Activated CD4-positive, alpha-beta T cell treated with anti-CD3 and anti-CD28 coated beads, Interleukin-2, amount 50 U/mL, for 24 hours (primary cell): ENCODE measurements at regions not wholly inside any gene's neighbourhood (a gene's known extent, or its start where the extent isn't known, plus 50 kb on each side); places are given as distances from the start of the nearest gene placed in this dataset.
"Not testable (repeated sequence)": the region's sequence is repeated elsewhere in the genome, so short reads cannot be mapped to it uniquely, and the experiment has no call there.

Source experiments
- DNase-seq, 2 donors: peaks; one replicate each; pipeline ENCODE4 v3.0.0-alpha.2; 2020; ENCODE audit warnings: low read depth in 1 of 2, low spot score in 1 of 2

DNA sequence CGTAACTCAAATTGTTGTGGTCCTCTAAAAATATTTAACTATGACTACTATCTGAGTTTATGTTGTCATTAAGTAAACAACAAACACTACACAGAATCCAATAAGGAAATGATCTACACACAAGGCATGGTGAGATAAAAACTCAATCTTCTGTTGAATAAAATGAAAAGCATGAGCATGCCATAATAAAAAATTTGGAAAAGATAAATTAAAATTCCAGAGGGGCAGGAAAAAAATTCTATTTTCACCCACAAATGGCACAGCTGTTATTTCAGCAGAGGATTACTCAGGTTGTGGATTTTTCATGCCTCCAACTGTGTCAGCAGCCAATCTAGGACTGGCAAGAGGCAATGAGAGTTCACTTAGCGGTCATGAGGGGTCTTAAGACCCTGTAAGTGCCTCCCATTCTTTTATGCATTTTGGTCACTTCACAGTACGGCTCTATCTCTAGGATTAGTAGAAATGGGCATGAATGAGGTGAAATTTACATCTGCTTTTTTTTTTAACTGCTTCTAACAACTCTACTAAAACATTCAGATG, 639.8 kb upstream of the DIPK2B start:
- no peak for DNase-seq

DNA sequence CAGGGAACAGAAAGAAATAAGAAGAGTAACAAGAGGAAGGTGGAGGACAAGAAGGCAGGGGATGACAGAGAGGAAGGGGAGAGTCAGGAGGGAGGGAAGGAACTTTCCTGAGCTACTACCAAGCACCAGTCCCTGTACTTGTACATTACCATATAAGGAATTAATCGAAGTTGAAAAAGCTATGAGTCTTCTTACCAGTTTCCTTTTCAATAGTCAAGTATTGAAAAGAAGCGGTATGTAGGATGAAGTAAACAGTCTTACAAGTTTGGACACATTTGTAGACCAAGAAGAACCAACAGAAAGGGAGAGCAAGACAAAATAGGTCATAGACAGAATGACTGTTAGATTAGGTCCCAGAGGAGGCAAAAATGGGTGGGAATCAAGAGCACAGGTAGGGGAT, 629.7 kb upstream of the DIPK2B start:
- DNase-seq: no peak

DNA sequence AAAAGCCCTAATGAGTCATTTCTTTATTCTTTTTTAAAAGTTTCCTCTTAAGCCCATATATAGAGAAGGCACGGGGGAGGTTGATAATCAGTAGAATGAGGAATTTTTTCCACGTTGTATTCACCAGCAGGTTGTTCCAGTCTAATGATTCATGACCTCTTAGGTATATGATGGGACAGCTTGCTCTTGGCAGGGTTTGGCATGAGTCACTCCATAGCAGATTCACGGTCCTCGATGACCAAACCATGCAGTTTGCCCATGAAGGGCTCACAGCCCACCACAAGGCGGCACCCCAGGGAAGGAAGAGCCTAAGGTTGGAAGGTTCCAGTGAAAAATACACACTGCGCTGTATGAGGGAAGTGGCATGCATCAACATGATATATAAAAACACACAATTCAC, 623.8 kb upstream of the DIPK2B start:
- DNase-seq: peak in 1 of 2 donors; percentile 58

DNA sequence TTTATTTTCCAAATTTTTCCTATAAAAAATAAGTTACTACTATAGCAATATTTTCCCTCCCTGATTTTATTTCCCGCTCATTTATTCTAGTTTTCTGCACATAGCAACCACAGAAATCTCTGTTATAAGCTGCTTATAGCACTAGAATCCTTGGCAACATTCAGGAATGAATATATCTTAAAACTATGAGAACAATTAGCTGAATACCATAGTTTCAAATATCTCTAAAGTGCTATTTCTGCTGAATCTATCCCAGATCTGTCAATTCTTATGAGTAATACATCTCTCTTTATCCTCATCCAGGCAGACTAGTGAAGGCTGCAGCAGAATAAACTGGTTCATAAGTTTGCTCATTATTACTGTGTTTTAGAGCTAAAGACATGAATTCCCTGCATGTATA, 622.9 kb upstream of the DIPK2B start:
- DNase-seq: no peak

DNA sequence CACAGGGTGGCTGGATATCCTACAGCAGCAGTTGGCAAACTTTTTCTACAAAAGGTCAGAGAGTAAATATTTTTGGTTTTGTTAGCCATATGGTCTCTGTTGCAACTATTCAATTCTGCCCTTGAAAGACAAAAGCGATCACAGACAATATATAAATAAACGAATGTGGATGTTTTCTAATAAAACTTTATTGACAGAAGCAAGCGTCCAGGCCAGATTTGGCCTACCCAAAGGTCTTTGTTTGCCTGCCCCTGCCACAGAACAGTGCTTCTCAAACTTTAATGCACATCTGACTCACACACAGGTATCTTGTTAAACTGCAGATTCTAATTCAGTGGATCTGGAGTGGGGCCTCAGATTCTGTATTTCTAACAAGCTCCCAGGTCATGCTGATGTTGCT, 621.4 kb upstream of the DIPK2B start:
- DNase-seq: no peak

DNA sequence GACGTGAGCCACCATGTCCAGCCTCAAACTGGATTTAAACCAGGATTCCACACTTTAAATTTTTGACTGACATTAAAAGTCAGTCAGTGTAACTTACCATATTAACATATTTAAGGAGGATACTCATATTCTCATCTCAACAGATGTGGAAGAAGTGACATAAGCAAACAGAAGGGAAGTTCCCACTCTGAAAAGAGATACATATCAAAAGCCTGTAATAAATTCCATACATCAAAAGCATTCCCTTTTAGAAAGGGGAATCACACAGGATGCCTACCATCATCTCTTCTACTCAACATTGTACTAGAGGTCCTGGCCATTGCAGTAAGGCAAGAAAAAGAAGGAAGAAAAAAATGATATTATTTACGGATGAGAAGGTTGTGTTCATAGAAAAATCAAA, 618.2 kb upstream of the DIPK2B start:
- DNase-seq: no peak

DNA sequence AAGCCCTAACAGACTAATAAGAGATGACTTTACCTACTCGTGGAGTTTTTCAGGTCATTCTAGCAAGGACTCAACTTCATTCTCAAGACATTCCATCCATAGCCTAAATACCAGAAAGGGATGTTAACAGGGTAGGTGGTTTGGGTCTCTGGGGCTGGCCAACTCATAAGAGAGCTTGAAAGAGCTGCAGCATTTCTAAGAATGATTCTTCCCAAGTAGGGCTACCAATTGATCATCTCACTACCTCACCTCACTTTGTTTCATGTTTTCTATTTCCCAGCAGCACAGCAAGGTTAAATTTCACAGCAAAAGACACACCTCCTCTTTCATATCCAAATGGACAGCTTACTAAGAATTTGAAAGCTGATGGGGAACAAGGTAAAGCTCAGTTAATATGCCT, 614.8 kb upstream of the DIPK2B start:
- DNase-seq: no peak

DNA sequence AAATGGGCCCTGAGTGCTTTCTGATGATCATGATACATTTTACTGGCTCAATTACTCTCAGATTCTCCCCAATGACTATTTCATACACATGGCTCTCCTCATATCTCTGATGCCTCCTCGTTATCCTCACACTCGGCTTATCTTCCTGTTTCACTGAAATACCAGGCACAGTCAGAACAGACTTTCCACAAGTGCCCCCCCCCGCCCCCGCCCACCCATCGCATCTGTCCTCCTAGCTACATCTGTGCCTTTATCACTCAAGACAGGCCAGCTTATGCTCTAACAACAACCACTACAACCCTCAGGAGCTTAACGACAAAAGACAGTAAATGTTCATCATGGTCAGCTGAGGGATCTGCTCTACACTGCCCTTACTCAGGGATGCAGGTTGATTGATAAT, 610.6 kb upstream of the DIPK2B start:
- DNase-seq: no peak

DNA sequence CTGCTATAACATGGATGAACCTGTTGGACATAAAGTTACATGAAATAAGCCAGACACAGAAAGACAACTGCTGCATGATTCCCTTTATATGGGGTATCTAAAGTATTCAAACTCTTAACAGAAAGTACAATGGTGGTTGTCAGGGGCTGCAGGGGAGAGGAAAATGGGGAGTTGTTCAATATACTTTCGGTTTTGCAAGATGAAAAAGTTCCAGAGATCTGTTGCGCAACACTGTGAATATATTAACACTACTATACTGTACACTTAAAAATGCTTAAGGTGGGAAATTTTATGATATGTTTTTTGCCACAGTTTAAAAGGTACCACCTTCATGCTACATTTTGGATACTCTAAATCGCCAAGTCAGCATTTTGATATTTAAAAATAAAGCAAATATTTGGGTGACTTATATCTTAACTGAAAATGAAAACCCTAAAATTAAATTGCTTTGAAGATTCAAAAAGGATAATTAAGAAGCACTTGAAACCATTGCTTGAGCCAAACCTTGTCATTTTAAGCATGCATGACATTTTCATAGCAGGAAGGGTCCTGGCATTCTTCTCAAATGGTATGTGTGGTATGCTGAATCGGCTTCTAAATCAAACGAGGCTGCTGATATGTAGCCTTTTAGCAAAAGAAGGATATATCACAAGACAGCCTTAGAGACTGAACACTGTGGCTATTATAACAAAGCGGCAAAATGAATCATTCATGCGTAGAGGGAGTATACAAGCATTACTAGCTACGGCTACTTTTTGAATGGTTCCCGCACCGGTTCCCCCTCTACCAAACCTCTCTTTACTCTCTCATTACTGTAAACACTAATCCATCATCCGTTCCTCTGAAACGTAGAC, 607.1 kb upstream of the DIPK2B start:
- no peak for DNase-seq

DNA sequence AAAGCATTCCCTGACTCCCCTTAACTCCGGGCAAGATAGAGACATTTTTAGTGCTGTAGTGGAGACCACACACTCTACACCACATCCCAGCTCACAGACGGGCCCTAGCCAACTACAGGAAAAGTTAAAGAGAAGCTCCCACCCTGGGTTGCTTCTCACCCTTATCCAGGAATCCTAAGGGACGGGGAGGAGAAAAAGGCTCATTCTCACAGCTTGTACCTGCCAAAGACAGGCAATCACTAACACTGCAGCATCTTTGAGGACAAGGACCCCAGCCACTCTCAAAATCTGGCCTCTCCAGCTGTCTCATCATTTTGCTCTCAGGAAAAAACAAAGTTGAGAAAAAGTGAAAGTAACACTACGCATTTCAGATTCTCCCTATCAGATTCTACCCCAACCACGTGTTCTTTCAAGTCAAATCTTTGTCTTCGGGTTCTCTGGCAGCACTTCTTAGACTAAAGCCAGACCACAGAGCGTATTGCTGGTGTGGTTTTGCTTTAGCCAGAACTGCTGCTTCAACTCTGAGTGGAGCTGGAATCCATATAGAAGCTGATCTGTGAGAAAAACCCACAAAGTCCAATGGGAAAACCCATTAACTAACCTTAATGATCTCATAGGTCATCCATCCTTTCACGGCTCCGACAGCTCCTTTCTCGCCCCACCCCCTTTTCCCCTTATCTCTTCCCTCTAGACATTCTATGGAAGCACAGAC, 605.9 kb upstream of the DIPK2B start:
- DNase-seq: peak in 1 of 2 donors; percentile 48

DNA sequence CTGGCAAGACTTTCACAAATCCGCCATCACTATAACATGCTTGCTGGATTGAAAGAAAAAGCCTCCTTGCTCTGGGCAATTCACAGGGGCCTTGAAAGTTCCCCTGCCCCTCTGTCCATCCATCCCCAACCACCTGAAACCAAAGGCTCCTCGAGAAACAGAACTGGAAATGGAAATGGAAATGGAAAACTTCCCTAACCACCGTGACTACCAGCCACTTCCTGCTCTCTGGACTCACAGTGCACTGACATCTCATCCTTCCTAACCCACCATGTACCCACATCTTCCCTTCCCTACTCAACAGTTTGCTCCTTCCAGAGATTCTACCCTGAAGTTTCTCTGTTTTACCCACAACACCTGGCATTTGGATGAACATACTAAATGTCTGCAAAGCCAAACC, 603.6 kb upstream of the DIPK2B start:
- DNase-seq: no peak

DNA sequence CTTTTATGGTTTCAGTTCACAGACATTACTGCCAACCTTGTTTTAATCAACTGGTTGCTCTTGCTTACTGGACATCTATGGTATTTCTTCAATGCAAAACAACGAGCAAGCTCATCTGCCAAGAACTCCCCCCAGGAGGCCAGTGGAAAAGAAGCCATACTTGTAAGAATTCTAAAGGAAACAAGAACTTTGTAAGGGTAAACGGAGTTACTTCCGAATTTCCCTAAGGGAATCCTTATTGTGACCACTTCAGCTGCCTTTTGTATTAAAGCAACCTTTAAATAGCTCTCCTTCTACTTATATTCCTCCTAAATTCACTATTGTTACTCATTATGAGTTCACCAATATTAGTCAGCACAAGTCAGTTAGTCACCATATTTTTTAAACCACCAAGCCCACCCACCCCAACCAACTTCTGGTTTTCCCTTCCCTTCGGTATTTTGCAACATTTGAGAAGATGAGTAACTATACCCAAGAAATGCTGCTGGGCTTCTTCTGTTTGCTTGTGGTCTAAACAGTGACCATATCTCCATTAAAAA, 602.8 kb upstream of the DIPK2B start:
- DNase-seq: peak in 1 of 2 donors; percentile 46

DNA sequence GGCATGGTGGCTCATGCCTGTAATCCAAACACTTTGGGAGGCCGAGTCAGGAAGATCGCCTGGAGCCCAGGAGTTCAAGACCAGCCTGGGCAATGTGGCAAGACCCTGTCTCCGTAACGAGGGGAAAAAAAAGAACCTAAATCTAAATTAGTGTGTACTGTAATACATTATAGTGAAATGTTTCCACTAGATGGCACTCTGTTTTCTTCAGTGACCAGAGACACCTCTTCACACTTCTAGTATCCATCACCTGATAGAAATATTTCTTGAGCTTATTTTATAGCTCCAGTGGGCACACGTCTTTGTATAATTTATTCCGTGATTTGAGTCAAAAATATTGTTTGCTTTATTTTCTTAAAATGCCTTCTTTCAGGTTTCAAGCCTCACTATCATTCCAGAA, 600.9 kb upstream of the DIPK2B start:
- no peak for DNase-seq

DNA sequence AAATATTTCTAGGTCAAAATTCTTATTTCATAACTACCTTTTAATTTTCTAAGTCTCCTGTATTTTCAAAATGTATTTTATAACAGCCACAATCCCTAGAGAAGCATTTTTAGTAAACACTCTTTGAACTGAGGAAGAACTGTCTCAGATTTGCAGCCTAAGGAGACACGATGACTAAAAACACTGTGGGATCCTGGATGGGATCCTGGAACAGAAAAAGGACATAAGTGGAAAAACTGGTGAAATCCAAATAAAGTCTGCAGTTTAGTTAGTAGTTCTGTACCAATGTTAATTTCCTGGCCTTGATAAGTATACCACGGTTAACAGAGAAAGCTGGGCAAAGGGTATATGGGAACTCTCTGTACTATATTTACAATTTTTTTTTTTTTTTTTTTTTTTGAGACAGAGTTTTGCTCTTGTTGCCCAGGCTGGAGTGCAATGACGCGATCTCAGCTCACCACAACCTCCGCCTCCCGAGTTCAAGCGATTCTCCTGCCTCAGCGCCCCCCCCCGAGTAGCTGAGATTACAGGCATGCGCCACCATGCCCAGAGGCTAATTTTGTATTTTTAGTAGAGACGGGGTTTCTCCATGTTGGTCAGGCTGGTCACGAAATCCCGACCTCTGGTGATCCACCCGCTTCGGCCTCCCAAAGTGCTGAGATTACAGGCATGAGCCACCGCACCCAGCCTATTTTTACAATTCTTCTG, 600.2 kb upstream of the DIPK2B start:
- not testable (repeated sequence) for DNase-seq

DNA sequence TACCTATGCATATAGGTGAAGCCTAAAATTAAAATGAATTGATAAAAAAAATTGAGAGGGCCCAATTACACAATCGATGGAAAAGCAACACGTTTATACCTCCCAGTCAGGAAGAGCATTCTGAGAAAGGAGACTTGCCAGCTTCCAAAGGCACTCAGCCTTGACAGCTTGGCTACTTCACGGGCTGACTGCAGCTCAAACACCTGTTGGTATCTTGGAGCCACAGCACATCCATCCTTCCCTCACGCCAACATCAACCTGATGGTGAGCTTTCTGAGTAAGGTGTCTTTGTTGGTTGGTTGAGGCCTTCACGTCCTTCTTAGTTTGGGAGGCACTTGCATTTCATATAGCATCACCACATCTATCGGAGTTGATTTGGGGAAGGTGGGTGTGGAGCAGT, 598.9 kb upstream of the DIPK2B start:
- no peak for DNase-seq

DNA sequence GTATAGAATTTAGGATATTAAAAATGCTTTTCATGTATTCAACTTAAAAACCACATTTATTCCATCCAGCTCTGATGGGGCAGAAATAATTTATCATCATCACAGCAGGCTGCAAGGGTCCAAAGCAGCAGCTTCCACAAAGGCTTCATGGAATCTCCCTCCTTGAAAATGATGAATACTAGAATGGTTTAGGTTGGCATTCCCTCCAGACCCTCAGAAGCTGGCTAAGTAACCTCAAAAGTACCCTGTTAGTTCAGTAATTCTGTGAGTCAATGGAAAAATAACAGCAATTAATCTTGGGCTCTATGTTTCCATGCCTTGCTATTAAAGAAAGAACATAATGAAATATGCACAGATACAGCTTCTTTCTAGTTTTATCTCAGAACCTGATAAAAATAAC, 594.9 kb upstream of the DIPK2B start:
- no peak for DNase-seq

DNA sequence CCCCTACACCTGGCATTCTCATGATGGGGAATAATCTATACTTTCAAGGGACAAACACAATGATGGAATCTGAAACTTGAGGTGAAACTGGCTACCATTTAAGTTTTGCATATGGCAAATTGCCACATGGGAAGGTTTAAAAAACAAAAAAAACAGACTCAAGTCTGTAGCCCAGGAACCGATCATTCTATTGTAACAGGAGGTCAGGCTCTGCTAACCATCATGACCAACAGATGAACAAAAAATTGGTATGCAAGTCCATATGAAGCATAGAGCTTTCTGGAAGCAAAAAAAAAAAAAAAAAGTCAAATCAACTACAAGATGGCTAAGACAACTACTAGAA, 594.3 kb upstream of the DIPK2B start:
- no peak for DNase-seq

DNA sequence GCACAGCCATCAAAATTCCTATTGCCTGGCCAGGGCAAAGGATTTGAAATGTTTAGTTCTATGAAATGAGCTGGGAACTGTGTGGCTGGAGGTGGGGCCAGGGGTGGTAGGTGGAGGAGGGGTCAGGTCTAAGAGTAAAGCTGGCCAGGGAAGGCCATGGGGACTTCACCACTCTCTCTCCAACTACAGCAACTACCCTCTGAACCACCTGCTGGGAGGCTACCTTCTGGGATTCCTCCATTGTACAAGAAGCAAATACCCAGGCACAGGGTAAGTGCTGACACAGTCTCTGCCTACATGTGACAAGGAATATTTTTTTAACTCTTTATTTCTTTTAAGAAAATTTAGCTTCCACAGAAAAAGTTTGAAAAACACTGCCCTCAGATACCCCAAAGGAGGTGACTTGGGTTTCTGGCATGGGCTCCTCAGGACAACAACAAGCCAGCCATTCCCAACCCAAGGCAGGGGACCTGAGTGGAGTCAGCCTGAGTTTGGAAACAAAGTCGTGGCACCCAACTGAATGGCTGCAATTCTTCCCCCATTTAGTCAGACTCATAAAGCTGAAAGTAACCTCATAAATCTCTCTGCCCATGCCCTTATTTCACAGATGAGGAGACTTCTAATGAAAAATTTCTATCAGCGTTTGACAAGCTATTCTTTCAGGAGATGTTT, 593.8 kb upstream of the DIPK2B start:
- DNase-seq: no peak

DNA sequence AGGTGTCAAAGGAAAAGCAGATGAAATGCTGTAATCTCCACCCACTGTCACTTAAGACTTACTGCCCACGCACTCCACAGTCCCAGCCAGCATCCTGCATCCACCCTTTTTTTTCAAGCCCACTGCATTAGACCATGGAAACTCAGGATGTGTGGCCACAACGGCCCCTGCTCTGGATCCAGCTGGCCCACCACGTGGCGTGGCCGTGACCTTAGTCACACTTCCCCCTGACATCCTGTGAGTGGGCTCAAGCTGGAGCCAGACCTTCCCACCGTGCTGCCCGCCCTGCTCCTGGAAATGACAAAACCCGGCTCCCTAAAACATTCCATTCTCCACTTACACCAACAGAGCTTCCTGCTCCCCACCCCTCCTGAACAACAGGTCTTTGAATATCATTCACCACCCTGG, 588.3 kb upstream of the DIPK2B start:
- no peak for DNase-seq

DNA sequence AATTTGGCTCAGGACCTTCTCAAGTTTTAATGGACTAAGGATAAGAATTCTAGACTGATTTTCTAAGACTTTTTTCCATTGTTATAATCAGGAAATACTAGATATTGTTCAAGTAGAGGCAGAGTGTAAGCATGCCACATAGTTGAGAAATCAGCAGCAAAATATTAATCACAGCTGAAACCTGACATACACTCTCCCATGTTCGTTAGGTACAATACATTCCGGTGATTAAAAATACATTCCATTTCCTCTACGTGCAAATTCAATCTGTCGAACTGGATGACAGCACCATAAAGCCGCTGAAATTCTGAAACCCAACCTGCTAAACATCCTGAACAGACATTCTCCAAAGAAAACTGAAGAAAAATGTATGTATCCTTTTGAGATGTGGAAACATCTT, 587.6 kb upstream of the DIPK2B start:
- DNase-seq: no peak

DNA sequence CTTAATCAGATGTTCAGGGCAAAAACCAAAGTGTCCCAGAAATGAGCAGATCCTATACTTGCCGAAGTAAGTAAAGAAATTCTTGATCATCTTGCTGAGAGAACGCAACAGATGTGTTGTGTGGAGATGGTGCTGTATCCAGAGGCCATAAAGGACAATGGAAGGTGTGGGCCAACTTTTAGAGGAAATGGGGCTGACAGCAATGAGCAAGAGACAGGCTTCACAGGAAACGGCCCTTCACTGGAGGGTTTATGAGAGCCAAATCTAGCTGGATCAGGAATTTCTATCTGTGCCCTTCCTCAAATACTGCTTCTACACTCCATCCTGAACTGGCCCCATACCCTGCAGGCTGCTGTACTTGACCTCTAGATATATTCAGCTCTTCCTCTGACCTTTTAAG, 583.9 kb upstream of the DIPK2B start:
- no peak for DNase-seq
